ENCODE measurements at regions not wholly inside any gene's neighbourhood (a gene's known extent, or its start where the extent isn't known, plus 50 kb on each side); places are given as distances from the start of the nearest gene placed in this dataset.

DNA sequence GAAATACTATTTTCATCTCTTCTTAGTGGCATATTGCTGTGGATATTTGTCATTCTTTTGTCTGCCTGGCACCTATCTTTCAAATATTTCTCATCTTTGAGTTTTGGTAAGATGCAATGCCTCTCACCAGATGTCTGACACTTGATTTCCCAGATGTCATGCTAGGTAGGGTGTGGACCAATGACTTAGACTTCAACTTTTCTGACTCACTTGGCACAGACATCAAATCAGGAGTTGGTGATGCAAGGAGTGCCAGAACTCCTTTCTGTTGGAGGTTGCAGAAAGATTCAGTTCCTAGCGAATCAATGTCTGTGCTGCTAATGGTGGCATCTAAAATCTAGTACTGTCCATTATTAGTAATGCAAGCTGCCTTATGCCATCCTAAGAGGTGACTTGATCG, 216.9 kb upstream of the FERD3L start:
- no peaks in the 10 kb centered on the region for H3K27me3 ChIP-seq
- no peaks in the 10 kb centered on the region for H3K4me1 ChIP-seq (replicated peaks in 1 of 2)
- no peak for DNase-seq
- H3K27ac ChIP-seq: no peak overlapping the region
- no peak overlapping the region for H3K4me3 ChIP-seq
- TF ChIP-seq, protein P1, sequence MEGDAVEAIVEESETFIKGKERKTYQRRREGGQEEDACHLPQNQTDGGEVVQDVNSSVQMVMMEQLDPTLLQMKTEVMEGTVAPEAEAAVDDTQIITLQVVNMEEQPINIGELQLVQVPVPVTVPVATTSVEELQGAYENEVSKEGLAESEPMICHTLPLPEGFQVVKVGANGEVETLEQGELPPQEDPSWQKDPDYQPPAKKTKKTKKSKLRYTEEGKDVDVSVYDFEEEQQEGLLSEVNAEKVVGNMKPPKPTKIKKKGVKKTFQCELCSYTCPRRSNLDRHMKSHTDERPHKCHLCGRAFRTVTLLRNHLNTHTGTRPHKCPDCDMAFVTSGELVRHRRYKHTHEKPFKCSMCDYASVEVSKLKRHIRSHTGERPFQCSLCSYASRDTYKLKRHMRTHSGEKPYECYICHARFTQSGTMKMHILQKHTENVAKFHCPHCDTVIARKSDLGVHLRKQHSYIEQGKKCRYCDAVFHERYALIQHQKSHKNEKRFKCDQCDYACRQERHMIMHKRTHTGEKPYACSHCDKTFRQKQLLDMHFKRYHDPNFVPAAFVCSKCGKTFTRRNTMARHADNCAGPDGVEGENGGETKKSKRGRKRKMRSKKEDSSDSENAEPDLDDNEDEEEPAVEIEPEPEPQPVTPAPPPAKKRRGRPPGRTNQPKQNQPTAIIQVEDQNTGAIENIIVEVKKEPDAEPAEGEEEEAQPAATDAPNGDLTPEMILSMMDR (IDR thresholded peaks at IDR 0.05): no peak
- TF ChIP-seq POLR2A (IDR thresholded peaks at IDR 0.05): no peak
- WGBS, 4 donors: 81 to 93% (median 88%) methylated on average over 2 of the region's 2 CpGs
- no peaks in the 10 kb centered on the region for H3K36me3 ChIP-seq (replicated peaks in 1 of 2)
- no peaks in the 10 kb centered on the region for H3K9me3 ChIP-seq (replicated peaks in 1 of 3)
- intact Hi-C loops (cut with DNase I): no loop called here

DNA sequence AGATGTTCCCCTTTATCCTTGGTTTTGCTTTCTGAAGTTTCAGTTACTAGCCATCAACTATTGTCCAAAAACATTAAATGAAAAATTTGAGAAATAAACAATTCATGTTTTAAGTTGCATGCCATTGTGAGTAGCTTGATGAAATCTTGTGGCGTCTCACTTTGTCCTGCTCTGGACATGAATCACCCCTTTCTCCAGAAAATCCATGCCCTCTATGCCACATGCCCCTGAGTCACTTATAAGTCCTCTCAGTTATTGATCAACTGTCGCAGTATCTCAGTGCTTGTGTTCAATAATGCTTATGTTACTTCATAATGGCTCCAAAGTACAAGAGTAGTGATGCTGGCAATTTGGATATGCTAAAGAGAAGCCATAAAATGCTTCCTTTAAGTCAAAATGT, 208.0 kb upstream of the FERD3L start:
- Histone ChIP-seq H3K27ac (no peak overlapping the region), H3K4me3 (no peak overlapping the region), H3K9me3 (replicated peaks in 1 of 3) (no peaks in the 10 kb centered on the region), H3K27me3 (no peaks in the 10 kb centered on the region), H3K4me1 (replicated peaks in 1 of 2) (no peaks in the 10 kb centered on the region), H3K36me3 (replicated peaks in 1 of 2) (no peaks in the 10 kb centered on the region)
- intact Hi-C loops (cut with DNase I): no loop called here
- no peak for TF ChIP-seq POLR2A (IDR thresholded peaks at IDR 0.05)
- TF ChIP-seq, protein P1 (IDR thresholded peaks at IDR 0.05): no peak
- WGBS, 4 donors: 91 to 95% (median 93%) methylated on average over 2 of the region's 2 CpGs
- no peak for DNase-seq

DNA sequence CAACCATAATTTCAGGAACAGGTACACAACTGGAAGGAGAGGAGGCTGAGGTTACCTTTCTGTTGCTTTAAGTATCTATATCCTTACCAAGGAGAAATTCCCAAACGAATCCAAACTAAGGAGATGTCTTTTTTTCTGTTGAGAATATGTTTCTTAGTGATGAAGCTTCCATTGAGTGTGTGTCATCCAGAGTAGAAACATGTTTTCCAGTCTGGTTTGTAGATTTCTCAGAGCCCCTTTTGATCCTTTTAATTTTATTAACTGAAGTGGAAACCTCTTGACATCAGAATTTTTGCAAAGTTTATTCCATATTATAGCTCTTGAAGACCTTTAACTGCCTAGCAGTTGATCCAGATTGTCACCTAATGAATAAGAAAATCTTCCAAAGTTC, 207.1 kb upstream of the FERD3L start:
- H3K36me3 ChIP-seq (replicated peaks in 1 of 2): no peaks in the 10 kb centered on the region
- no peak for TF ChIP-seq POLR2A (IDR thresholded peaks at IDR 0.05)
- TF ChIP-seq, protein P1 (IDR thresholded peaks at IDR 0.05): no peak
- H3K27me3 ChIP-seq: no peaks in the 10 kb centered on the region
- H3K27ac ChIP-seq: no peak overlapping the region
- intact Hi-C loops (cut with DNase I): no loop called here
- DNase-seq: no peak
- H3K9me3 ChIP-seq (replicated peaks in 1 of 3): no peaks in the 10 kb centered on the region
- H3K4me1 ChIP-seq (replicated peaks in 1 of 2): no peaks in the 10 kb centered on the region
- no peak overlapping the region for H3K4me3 ChIP-seq
- WGBS, 4 donors: 40 to 66% (median 44%) methylated on average over 1 of the region's 1 CpG

DNA sequence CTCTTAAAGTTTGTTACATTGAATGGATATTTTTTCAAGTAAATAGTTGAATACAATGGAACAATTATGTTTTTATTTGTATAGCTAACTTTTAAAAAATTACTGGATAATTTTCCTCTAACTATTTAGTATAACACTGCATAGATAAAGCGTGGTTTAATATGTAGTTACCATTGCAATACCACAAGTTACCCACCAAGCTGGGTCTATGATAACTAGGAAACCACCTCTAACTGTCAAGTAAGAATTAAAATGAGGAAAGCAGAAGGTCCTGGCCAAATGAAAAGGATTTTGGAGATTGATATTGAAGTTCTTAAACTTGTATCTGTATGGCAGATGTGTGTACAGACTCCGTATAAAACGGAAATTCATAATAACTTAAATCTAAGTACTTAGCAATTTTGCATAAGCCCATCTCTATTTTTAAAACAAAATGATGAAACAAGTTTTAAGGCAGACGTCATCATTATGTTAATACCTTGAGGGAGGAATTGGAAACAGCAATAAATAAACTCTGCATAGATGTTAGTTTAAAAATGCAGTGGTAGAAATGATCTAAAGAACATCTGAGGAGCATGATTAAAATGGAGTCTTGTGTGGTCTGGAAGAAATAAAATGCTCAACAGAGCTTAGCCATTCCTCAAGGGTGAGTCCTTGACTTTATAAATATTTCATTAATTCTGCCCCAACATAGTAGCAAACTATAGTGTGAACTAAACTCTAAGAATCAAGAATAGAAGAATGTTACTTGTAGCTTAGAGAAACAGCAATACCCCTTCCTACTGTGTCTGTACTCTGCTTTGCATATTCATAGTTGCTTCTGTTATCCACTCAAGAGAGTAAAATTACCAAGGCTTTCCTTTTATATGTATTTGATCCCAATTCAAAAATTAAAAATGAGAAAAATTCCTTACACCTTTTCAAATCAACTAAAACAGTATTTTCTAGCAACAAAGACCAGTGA, 206.4 kb upstream of the FERD3L start:
- H3K27me3 ChIP-seq: no peaks in the 10 kb centered on the region
- WGBS, 4 donors: 80 to 86% (median 85%) methylated on average over 4 of the region's 4 CpGs
- intact Hi-C loops (cut with DNase I): no loop called here
- no peak for DNase-seq
- H3K4me1 ChIP-seq (replicated peaks in 1 of 2): no peaks in the 10 kb centered on the region
- no peaks in the 10 kb centered on the region for H3K9me3 ChIP-seq (replicated peaks in 1 of 3)
- TF ChIP-seq POLR2A (IDR thresholded peaks at IDR 0.05): no peak
- TF ChIP-seq, protein P1 (IDR thresholded peaks at IDR 0.05): no peak
- no peaks in the 10 kb centered on the region for H3K36me3 ChIP-seq (replicated peaks in 1 of 2)
- H3K27ac ChIP-seq: no peak overlapping the region
- H3K4me3 ChIP-seq: no peak overlapping the region
